ENCODE measurements at regions not wholly inside any gene's neighbourhood (a gene's known extent, or its start where the extent isn't known, plus 50 kb on each side); places are given as distances from the start of the nearest gene placed in this dataset.
A peak's percentile ranks its signal among the peaks of the same experiment; 100 is the strongest.
"Not testable (repeated sequence)": the region's sequence is repeated elsewhere in the genome, so short reads cannot be mapped to it uniquely, and the experiment has no call there.

GRCh38 chr6:121593011-121593641, 157.7 kb downstream of the GJA1 start:
- intact Hi-C loops (cut with DNase I), result no loop called here
- peak in 1 of 10 donors; percentile 13 for DNase-seq

GRCh38 chr6:121594053-121594452, 158.6 kb downstream of the GJA1 start:
- no peak for DNase-seq
- intact Hi-C loops (cut with DNase I), result no loop called here

- no peak for DNase-seq
- intact Hi-C loops (cut with DNase I), result no loop called here
Measured at GRCh38 chr6:121595646-121596045, 160.2 kb downstream of the GJA1 start.

GRCh38 chr6:121596441-121596840, 161.0 kb downstream of the GJA1 start:
- no peak for DNase-seq
- intact Hi-C loops (cut with DNase I), result no loop called here

GRCh38 chr6:121597654-121598053, 162.2 kb downstream of the GJA1 start:
- no peak for DNase-seq
- intact Hi-C loops (cut with DNase I), result no loop called here

GRCh38 chr6:121599331-121599730, 163.9 kb downstream of the GJA1 start:
- intact Hi-C loops (cut with DNase I), result not testable (repeated sequence)

GRCh38 chr6:121600389-121601168, 165.1 kb downstream of the GJA1 start:
- intact Hi-C loops (cut with DNase I), result no loop called here
- DNase-seq, result no peak

More at GRCh38 chr6:121599331-121599730, 163.9 kb downstream of the GJA1 start:
- DNase-seq, result not testable (repeated sequence)

- DNase-seq, result no peak
- intact Hi-C loops (cut with DNase I), result no loop called here
Measured at GRCh38 chr6:121603486-121603885, 168.0 kb downstream of the GJA1 start.

- no peak for DNase-seq
- intact Hi-C loops (cut with DNase I), result no loop called here
Measured at GRCh38 chr6:121607721-121608120, 172.3 kb downstream of the GJA1 start.

GRCh38 chr6:121608270-121608669, 172.8 kb downstream of the GJA1 start:
- no peak for DNase-seq
- intact Hi-C loops (cut with DNase I), result no loop called here

- intact Hi-C loops (cut with DNase I), result no loop called here
- DNase-seq, result no peak
Measured at GRCh38 chr6:121609281-121609680, 173.8 kb downstream of the GJA1 start.

- intact Hi-C loops (cut with DNase I), result no loop called here
- no peak for DNase-seq
Measured at GRCh38 chr6:121612927-121613326, 177.5 kb downstream of the GJA1 start.

- intact Hi-C loops (cut with DNase I), result no loop called here
- DNase-seq, result no peak
Measured at GRCh38 chr6:121614115-121614514, 178.7 kb downstream of the GJA1 start.

GRCh38 chr6:121615493-121615892, 180.0 kb downstream of the GJA1 start:
- DNase-seq, result no peak
- intact Hi-C loops (cut with DNase I), result no loop called here

GRCh38 chr6:121616406-121616805, 181.0 kb downstream of the GJA1 start:
- no peak for DNase-seq
- intact Hi-C loops (cut with DNase I), result no loop called here

- DNase-seq, result no peak
- intact Hi-C loops (cut with DNase I), result no loop called here
Measured at GRCh38 chr6:121617388-121617787, 181.9 kb downstream of the GJA1 start.

- intact Hi-C loops (cut with DNase I), result no loop called here
- DNase-seq, result no peak
Measured at GRCh38 chr6:121619013-121619412, 183.6 kb downstream of the GJA1 start.

- DNase-seq, result no peak
Measured at GRCh38 chr6:121619987-121620740, 184.7 kb downstream of the GJA1 start.

GRCh38 chr6:121627761-121628160, 192.3 kb downstream of the GJA1 start:
- intact Hi-C loops (cut with DNase I), result no loop called here
- DNase-seq, result no peak

More at GRCh38 chr6:121619987-121620740, 184.7 kb downstream of the GJA1 start:
- intact Hi-C loops (cut with DNase I), result no loop called here

GRCh38 chr6:121630716-121631115, 195.3 kb downstream of the GJA1 start:
- DNase-seq, result no peak
- intact Hi-C loops (cut with DNase I), result no loop called here

- DNase-seq; intact Hi-C loops (cut with DNase I): not testable (repeated sequence)
Measured at GRCh38 chr6:121631752-121632151, 196.3 kb downstream of the GJA1 start.

Data from posterior cingulate gyrus (tissue), 11 donors.